ENCODE measurements at regions not wholly inside any gene's neighbourhood (a gene's known extent, or its start where the extent isn't known, plus 50 kb on each side); places are given as distances from the start of the nearest gene placed in this dataset.

GRCh38 chr15:95659656-95660055 lies 670.8 kb upstream of the NR2F2 start:
- TF ChIP-seq CTCF (IDR thresholded peaks at IDR 0.05) (no peak), POLR2A (IDR thresholded peaks at IDR 0.05) (no peak)
